ENCODE measurements at regions not wholly inside any gene's neighbourhood (a gene's known extent, or its start where the extent isn't known, plus 50 kb on each side); places are given as distances from the start of the nearest gene placed in this dataset.

GRCh38 chr7:53656881-53657280 is 621.4 kb downstream of the POM121L12 start:
- TF ChIP-seq CTCF (conservative IDR thresholded peaks at IDR 0.05; ENCODE audit: low read length) (no peak), EZH2phosphoT487 (IDR thresholded peaks at IDR 0.05; ENCODE audit: borderline replicate concordance) (no peak)

Measured in Loucy (cell line).